Left colon (tissue), 2 donors: ENCODE measurements at regions not wholly inside any gene's neighbourhood (a gene's known extent, or its start where the extent isn't known, plus 50 kb on each side); places are given as distances from the start of the nearest gene placed in this dataset.

ENCODE experiments used
- ATAC-seq: fragments of 200-7000 bp; cut with Tn5 transposase; one replicate; pipeline ENCODE4 v1.9.1; 2020; ENCODE audit warnings: mild to moderate bottlenecking, moderate library complexity
- DNase-seq, 2 donors: peaks; one replicate each; pipeline ENCODE4 v3.0.0-alpha.2; 2020
- intact Hi-C, 2 donors: fragments of 100-400 bp; cut with DNase I in 1 of 2; cut with micrococcal nuclease in 1 of 2; formaldehyde crosslinking; loops; one replicate each; pipeline versions ENCODE4 v1.11.2 to v1.14.0; 2022; cut with DNase I, micrococcal nuclease
- donor health status: DM: no; HTN: no; CAD: no.
- donor health status: DM: yes; HTN: yes; CAD: no.

GRCh38 chr9:13383855-13384254 lies 104.4 kb upstream of the MPDZ start:
- no peak for ATAC-seq
- intact Hi-C loops, result no loop called here
- no peak for DNase-seq

GRCh38 chr9:13383216-13383615 lies 103.7 kb upstream of the MPDZ start:
- no peak for DNase-seq
- intact Hi-C loops, result no loop called here
- no peak for ATAC-seq

GRCh38 chr9:13382595-13382994 lies 103.1 kb upstream of the MPDZ start:
- ATAC-seq (no peak), DNase-seq (no peak)
- intact Hi-C loops, result no loop called here

- no peak for ATAC-seq
- intact Hi-C loops, result no loop called here
Measured at GRCh38 chr9:13380903-13381302, 101.4 kb upstream of the MPDZ start.

GRCh38 chr9:13378154-13378553 lies 98.7 kb upstream of the MPDZ start:
- ATAC-seq (no peak), DNase-seq (no peak)
- intact Hi-C loops, result no loop called here

More at GRCh38 chr9:13380903-13381302, 101.4 kb upstream of the MPDZ start:
- no peak for DNase-seq

- ATAC-seq, result no peak
- intact Hi-C loops, result no loop called here
- no peak for DNase-seq
Measured at GRCh38 chr9:13377171-13377925, 97.9 kb upstream of the MPDZ start.

GRCh38 chr9:13372510-13372909 lies 93.0 kb upstream of the MPDZ start:
- intact Hi-C loops, result no loop called here
- no peak for DNase-seq
- ATAC-seq, result no peak

GRCh38 chr9:13369431-13369830 lies 89.9 kb upstream of the MPDZ start:
- no peak for ATAC-seq
- intact Hi-C loops, result no loop called here

GRCh38 chr9:13367784-13368183 lies 88.3 kb upstream of the MPDZ start:
- no peak for DNase-seq
- no peak for ATAC-seq
- intact Hi-C loops, result no loop called here

More at GRCh38 chr9:13369431-13369830, 89.9 kb upstream of the MPDZ start:
- DNase-seq, result no peak

- ATAC-seq, result no peak
- no peak for DNase-seq
- intact Hi-C loops, result no loop called here
Measured at GRCh38 chr9:13364271-13365000, 84.9 kb upstream of the MPDZ start.

- intact Hi-C loops, result no loop called here
- DNase-seq (no peak), ATAC-seq (no peak)
Measured at GRCh38 chr9:13361076-13361475, 81.6 kb upstream of the MPDZ start.

- intact Hi-C loops, result no loop called here
- no peak for DNase-seq
- ATAC-seq, result no peak
Measured at GRCh38 chr9:13360188-13360587, 80.7 kb upstream of the MPDZ start.

- DNase-seq, result no peak
Measured at GRCh38 chr9:13358128-13358527, 78.6 kb upstream of the MPDZ start.

GRCh38 chr9:13354733-13355132 lies 75.2 kb upstream of the MPDZ start:
- DNase-seq (no peak), ATAC-seq (no peak)
- intact Hi-C loops, result no loop called here

More at GRCh38 chr9:13358128-13358527, 78.6 kb upstream of the MPDZ start:
- intact Hi-C loops, result no loop called here
- no peak for ATAC-seq

GRCh38 chr9:13352451-13352979 lies 73.0 kb upstream of the MPDZ start:
- ATAC-seq (no peak), DNase-seq (no peak)
- intact Hi-C loops, result no loop called here

GRCh38 chr9:13351778-13352386 lies 72.4 kb upstream of the MPDZ start:
- intact Hi-C loops, result no loop called here
- DNase-seq (no peak), ATAC-seq (no peak)

GRCh38 chr9:13332571-13332970 lies 53.1 kb upstream of the MPDZ start:
- intact Hi-C loops, result no loop called here
- DNase-seq, result no peak
- no peak for ATAC-seq

GRCh38 chr9:13331320-13331719 lies 51.8 kb upstream of the MPDZ start:
- DNase-seq (no peak), ATAC-seq (no peak)
- intact Hi-C loops, result no loop called here

GRCh38 chr9:13330396-13331004 lies 51.0 kb upstream of the MPDZ start:
- DNase-seq (no peak), ATAC-seq (no peak)
- intact Hi-C loops, result no loop called here
